Osteoblast (primary cell): ENCODE measurements at regions not wholly inside any gene's neighbourhood (a gene's known extent, or its start where the extent isn't known, plus 50 kb on each side); places are given as distances from the start of the nearest gene placed in this dataset.

Source experiments
- DNase-seq: peaks from one replicate; pipeline ENCODE4 v3.0.0; 2011; ENCODE audit warnings: low spot score, mixed read lengths; ENCODE audit not compliant: insufficient read length; ENCODE audit errors: missing footprints
- H2AFZ ChIP-seq: 2 replicates; pipeline ENCODE4 v1.6.0; 2011; ENCODE audit warnings: mild to moderate bottlenecking, low read length
- H3K27ac ChIP-seq: 2 replicates; pipeline ENCODE4 v1.5.1; 2011; ENCODE audit warnings: mild to moderate bottlenecking, low read depth, low read length, moderate library complexity
- H3K27me3 ChIP-seq: 2 replicates; pipeline ENCODE4 v1.6.0; 2012; ENCODE audit warnings: mild to moderate bottlenecking, control low read depth, inconsistent platforms, low read length, moderate library complexity; ENCODE audit not compliant: insufficient read depth
- H3K36me3 ChIP-seq: 2 replicates; pipeline ENCODE4 v1.5.1; 2011; ENCODE audit warnings: mild to moderate bottlenecking, low read length, control low read depth, moderate library complexity; ENCODE audit not compliant: insufficient read depth
- H3K4me1 ChIP-seq: 2 replicates; pipeline ENCODE4 v1.5.1; 2011; ENCODE audit warnings: mild to moderate bottlenecking, low read length, control low read depth, moderate library complexity; ENCODE audit not compliant: insufficient read depth
- H3K4me2 ChIP-seq: 2 replicates; pipeline ENCODE4 v1.6.0; 2011; ENCODE audit warnings: mild to moderate bottlenecking, low read length; ENCODE audit not compliant: insufficient read depth
- H3K4me3 ChIP-seq: fragments of 200-600 bp; sonication (generic); 3 replicates; pipeline ENCODE4 v1.5.1; 2012; ENCODE audit warnings: mild to moderate bottlenecking, low read length, inconsistent platforms; ENCODE audit not compliant: insufficient read depth
- H3K79me2 ChIP-seq: 2 replicates; pipeline ENCODE4 v1.6.0; 2012; ENCODE audit warnings: mild to moderate bottlenecking, low read length, control low read depth, inconsistent platforms; ENCODE audit not compliant: insufficient read depth
- H3K9me3 ChIP-seq: 2 replicates; pipeline ENCODE4 v1.5.1; 2011; ENCODE audit warnings: low read depth, low read length, control low read depth
- H4K20me1 ChIP-seq: 2 replicates; pipeline ENCODE4 v1.6.0; 2012; ENCODE audit warnings: mild to moderate bottlenecking, low read length, control low read depth; ENCODE audit not compliant: insufficient read depth
- CTCF ChIP-seq: IDR thresholded peaks from 2 replicates; pipeline ENCODE4 v1.5.1; 2011; ENCODE audit warnings: mild to moderate bottlenecking, low read depth, low read length, moderate library complexity; ENCODE audit errors: extremely low read depth

- Histone ChIP-seq H3K9me3 (no peaks in the 10 kb centered on the region), H3K4me3 (no peak overlapping the region), H4K20me1 (no peaks in the 10 kb centered on the region), H2AFZ (no peak overlapping the region), H3K79me2 (no peaks in the 10 kb centered on the region), H3K27ac (no peak overlapping the region), H3K27me3 (no peaks in the 10 kb centered on the region), H3K4me2 (no peak overlapping the region), H3K4me1 (no peaks in the 10 kb centered on the region), H3K36me3 (no peaks in the 10 kb centered on the region)
- no peak for TF ChIP-seq CTCF
- no peak for DNase-seq
Measured at GRCh38 chr10:81696609-81697388, 178.2 kb upstream of the NRG3 start.

- H3K79me2 ChIP-seq: no peaks in the 10 kb centered on the region
- no peak overlapping the region for H3K4me2 ChIP-seq
- H3K36me3 ChIP-seq: no peaks in the 10 kb centered on the region
- H3K27ac ChIP-seq: no peak overlapping the region
- H3K4me3 ChIP-seq: no peak overlapping the region
- no peak overlapping the region for H2AFZ ChIP-seq
- peaks cover 2% of the 10 kb centered on the region for H3K9me3 ChIP-seq
- no peak for DNase-seq
- H4K20me1 ChIP-seq: no peaks in the 10 kb centered on the region
- no peak for TF ChIP-seq CTCF
- H3K4me1 ChIP-seq: no peaks in the 10 kb centered on the region
- no peaks in the 10 kb centered on the region for H3K27me3 ChIP-seq
Measured at GRCh38 chr10:81704596-81704995, 170.4 kb upstream of the NRG3 start.

GRCh38 chr10:81708416-81708815 is 166.6 kb upstream of the NRG3 start:
- Histone ChIP-seq H3K27me3 (no peaks in the 10 kb centered on the region), H3K79me2 (no peaks in the 10 kb centered on the region), H3K4me1 (no peaks in the 10 kb centered on the region), H2AFZ (no peak overlapping the region), H3K27ac (no peak overlapping the region), H3K4me3 (no peak overlapping the region), H3K4me2 (no peak overlapping the region), H4K20me1 (no peaks in the 10 kb centered on the region), H3K36me3 (no peaks in the 10 kb centered on the region), H3K9me3 (peaks cover 2% of the 10 kb centered on the region)
- peak; percentile 30 for DNase-seq
- no peak for TF ChIP-seq CTCF

GRCh38 chr10:81708929-81709328 is 166.1 kb upstream of the NRG3 start:
- Histone ChIP-seq H2AFZ (no peak overlapping the region), H3K36me3 (no peaks in the 10 kb centered on the region), H3K4me1 (no peaks in the 10 kb centered on the region), H3K79me2 (no peaks in the 10 kb centered on the region), H3K9me3 (peaks cover 2% of the 10 kb centered on the region), H4K20me1 (no peaks in the 10 kb centered on the region), H3K4me3 (no peak overlapping the region), H3K4me2 (no peak overlapping the region), H3K27me3 (no peaks in the 10 kb centered on the region), H3K27ac (no peak overlapping the region)
- no peak for DNase-seq
- TF ChIP-seq CTCF: no peak
